H1 (cell line): ENCODE measurements at regions not wholly inside any gene's neighbourhood (a gene's known extent, or its start where the extent isn't known, plus 50 kb on each side); places are given as distances from the start of the nearest gene placed in this dataset.

Experiments used
- CEBPB ChIP-seq: IDR thresholded peaks from 2 replicates; pipeline ENCODE4 v1.6.1; 2012; ENCODE audit warnings: low read depth, low read length
- TF ChIP-seq, protein P1 (sequence below), 3 experiments: IDR thresholded peaks; 1 replicate in 2 of 3; 2 replicates in 1 of 3; pipeline versions ENCODE4 v1.5.1 to v1.6.1; 2011; ENCODE audit warnings: low read length in 3 of 3, mild to moderate bottlenecking in 3 of 3, inconsistent platforms in 2 of 3, low read depth in 1 of 3, moderate library complexity in 1 of 3; ENCODE audit not compliant: insufficient read depth in 1 of 3; ENCODE audit errors: control extremely low read depth in 1 of 3

DNA sequence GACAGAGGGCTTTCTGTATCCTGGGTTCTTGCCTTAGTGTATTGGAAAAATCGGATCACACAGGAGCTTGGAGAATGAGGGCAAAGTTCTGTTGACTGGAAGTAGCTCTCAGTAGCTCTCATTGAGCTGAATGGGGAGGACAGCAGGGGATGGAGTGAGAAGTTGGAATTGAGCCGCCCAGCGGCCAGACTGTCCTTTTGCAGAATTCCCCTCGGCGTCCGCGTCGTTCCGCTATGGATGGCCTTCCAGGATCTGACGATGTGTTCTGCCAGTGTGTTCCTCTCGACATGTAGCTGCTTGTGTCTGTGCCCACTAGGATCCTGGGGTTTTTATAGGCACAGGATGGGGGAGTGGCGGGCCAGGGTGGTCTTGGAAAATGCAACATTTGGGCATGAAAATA is 351.8 kb upstream of the SEMA3A start (continued):
- TF ChIP-seq CEBPB = no peak
- TF ChIP-seq, protein P1, sequence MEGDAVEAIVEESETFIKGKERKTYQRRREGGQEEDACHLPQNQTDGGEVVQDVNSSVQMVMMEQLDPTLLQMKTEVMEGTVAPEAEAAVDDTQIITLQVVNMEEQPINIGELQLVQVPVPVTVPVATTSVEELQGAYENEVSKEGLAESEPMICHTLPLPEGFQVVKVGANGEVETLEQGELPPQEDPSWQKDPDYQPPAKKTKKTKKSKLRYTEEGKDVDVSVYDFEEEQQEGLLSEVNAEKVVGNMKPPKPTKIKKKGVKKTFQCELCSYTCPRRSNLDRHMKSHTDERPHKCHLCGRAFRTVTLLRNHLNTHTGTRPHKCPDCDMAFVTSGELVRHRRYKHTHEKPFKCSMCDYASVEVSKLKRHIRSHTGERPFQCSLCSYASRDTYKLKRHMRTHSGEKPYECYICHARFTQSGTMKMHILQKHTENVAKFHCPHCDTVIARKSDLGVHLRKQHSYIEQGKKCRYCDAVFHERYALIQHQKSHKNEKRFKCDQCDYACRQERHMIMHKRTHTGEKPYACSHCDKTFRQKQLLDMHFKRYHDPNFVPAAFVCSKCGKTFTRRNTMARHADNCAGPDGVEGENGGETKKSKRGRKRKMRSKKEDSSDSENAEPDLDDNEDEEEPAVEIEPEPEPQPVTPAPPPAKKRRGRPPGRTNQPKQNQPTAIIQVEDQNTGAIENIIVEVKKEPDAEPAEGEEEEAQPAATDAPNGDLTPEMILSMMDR (IDR thresholded peaks at IDR 0.05; ENCODE audit: control extremely low read depth in 1 of 3, insufficient read depth in 1 of 3, low read depth in 1 of 3, low read length in 3 of 3) = no peak
